ENCODE measurements at regions not wholly inside any gene's neighbourhood (a gene's known extent, or its start where the extent isn't known, plus 50 kb on each side); places are given as distances from the start of the nearest gene placed in this dataset.

DNA sequence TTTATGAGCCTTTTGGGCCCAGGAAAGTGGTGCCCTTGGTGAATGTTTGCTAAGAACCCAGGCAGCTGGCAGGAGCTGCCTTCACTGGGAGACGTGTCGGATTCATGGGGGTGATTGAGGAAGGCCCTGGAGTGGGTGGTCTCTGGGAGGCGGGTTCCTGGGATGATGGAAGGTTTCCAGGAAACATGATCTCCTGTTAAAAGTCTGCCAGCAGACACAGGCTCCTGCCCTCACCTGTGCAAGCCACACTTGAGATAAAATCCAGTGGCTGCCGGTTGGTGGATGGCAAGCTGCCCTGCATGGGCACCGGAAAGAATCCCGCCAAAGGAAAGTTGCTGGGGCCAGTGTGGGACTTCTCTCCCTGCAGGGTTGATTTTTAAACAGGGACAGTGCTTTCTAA is 189.0 kb upstream of the CIBAR2 start:
- TF ChIP-seq, protein P1, sequence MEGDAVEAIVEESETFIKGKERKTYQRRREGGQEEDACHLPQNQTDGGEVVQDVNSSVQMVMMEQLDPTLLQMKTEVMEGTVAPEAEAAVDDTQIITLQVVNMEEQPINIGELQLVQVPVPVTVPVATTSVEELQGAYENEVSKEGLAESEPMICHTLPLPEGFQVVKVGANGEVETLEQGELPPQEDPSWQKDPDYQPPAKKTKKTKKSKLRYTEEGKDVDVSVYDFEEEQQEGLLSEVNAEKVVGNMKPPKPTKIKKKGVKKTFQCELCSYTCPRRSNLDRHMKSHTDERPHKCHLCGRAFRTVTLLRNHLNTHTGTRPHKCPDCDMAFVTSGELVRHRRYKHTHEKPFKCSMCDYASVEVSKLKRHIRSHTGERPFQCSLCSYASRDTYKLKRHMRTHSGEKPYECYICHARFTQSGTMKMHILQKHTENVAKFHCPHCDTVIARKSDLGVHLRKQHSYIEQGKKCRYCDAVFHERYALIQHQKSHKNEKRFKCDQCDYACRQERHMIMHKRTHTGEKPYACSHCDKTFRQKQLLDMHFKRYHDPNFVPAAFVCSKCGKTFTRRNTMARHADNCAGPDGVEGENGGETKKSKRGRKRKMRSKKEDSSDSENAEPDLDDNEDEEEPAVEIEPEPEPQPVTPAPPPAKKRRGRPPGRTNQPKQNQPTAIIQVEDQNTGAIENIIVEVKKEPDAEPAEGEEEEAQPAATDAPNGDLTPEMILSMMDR (IDR thresholded peaks at IDR 0.05): no peak
- no peak for TF ChIP-seq POLR2A (IDR thresholded peaks at IDR 0.05)
